AG04449 (cell line): ENCODE measurements at regions not wholly inside any gene's neighbourhood (a gene's known extent, or its start where the extent isn't known, plus 50 kb on each side); places are given as distances from the start of the nearest gene placed in this dataset.

ENCODE experiments used
- CTCF ChIA-PET: fragments of 350-600 bp; formaldehyde crosslinking; extraction: SDS; loops from one replicate; lab custom pipeline; 2021; ENCODE audit warnings: antibody characterized with exemption; lab: Yijun Ruan, JAX
- POLR2A ChIA-PET: fragments of 400-600, 350-600 bp; formaldehyde crosslinking; extraction: SDS; loops from one replicate; lab custom pipeline; 2020; ENCODE audit warnings: antibody characterized with exemption, inconsistent platforms; lab: Yijun Ruan, JAX
- DNase-seq: peaks from one replicate; pipeline ENCODE4 v3.0.0-alpha.2; 2010; ENCODE audit warnings: low read depth, low spot score
- H3K4me3 ChIP-seq: 2 replicates; pipeline ENCODE4 v1.5.1; 2011; ENCODE audit warnings: low read depth, mild to moderate bottlenecking, control low read depth, low read length
- TF ChIP-seq, protein P1 (sequence below): IDR thresholded peaks from one replicate; pipeline ENCODE4 v1.5.1; 2011; ENCODE audit warnings: mild to moderate bottlenecking, moderate library complexity, low read length, control low read depth, inconsistent platforms; ENCODE audit not compliant: insufficient read depth; ENCODE audit errors: missing control alignments

DNA sequence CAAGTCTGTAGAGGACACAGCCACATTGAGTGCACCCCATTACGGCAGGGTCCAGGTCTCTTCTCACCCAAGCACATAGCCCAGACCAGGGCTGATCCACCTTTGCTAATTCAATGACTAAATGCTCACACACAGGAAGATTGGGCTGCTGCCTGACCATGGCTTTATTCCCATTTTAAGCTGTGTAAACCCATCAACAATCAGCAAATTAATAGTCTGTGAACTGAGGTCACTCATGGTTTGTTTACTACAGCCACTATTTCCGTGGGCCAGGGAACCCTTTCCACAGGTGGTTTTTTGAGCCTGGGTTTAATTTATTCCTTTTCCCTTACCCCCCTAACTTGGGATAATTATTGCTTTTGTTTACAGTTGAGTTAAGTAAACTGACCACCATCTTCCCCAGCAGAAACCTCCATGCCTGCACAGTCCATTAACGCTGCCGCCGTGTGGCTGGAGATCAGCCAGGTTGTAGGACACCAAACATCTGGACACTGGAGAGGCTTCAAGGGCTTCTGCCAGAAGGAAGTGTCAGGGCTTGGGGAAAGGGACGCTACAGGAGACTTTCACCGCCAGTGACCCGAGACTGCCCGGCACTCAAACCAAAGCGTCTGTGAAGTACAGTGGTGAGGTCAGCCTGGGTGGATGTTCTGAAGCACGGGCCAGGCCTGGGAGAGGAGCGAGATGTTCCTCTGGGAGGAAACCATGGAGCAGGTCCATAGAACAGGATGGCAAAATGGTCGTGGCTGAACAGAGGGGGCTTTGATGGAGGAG, 282.9 kb downstream of the DYSF start:
- DNase-seq = no peak
- H3K4me3 ChIP-seq = no peak overlapping the region
- TF ChIP-seq, protein P1, sequence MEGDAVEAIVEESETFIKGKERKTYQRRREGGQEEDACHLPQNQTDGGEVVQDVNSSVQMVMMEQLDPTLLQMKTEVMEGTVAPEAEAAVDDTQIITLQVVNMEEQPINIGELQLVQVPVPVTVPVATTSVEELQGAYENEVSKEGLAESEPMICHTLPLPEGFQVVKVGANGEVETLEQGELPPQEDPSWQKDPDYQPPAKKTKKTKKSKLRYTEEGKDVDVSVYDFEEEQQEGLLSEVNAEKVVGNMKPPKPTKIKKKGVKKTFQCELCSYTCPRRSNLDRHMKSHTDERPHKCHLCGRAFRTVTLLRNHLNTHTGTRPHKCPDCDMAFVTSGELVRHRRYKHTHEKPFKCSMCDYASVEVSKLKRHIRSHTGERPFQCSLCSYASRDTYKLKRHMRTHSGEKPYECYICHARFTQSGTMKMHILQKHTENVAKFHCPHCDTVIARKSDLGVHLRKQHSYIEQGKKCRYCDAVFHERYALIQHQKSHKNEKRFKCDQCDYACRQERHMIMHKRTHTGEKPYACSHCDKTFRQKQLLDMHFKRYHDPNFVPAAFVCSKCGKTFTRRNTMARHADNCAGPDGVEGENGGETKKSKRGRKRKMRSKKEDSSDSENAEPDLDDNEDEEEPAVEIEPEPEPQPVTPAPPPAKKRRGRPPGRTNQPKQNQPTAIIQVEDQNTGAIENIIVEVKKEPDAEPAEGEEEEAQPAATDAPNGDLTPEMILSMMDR = no peak
- ChIA-PET CTCF (no interaction called here), POLR2A (no interaction called here)
